Ishikawa (cell line): ENCODE measurements at regions not wholly inside any gene's neighbourhood (a gene's known extent, or its start where the extent isn't known, plus 50 kb on each side); places are given as distances from the start of the nearest gene placed in this dataset.

Experiments
- CREB1 ChIP-seq: IDR thresholded peaks from 2 replicates; pipeline ENCODE4 v1.6.1; 2012; ENCODE audit warnings: low read depth
- EGR1 ChIP-seq: IDR thresholded peaks from 2 replicates; pipeline ENCODE4 v1.6.1; 2012
- EP300 ChIP-seq: IDR thresholded peaks from 2 replicates; pipeline ENCODE4 v1.6.1; 2012; ENCODE audit warnings: borderline replicate concordance
- NFIC ChIP-seq: IDR thresholded peaks from 2 replicates; pipeline ENCODE4 v1.6.1; 2012
- RAD21 ChIP-seq: IDR thresholded peaks from 2 replicates; pipeline ENCODE4 v1.6.1; 2012; ENCODE audit warnings: low read depth
- TAF1 ChIP-seq: IDR thresholded peaks from 2 replicates; pipeline ENCODE4 v1.6.1; 2012; ENCODE audit warnings: low read depth, mild to moderate bottlenecking
- TEAD4 ChIP-seq: IDR thresholded peaks from 2 replicates; pipeline ENCODE4 v1.6.1; 2012
- TF ChIP-seq, protein P1 (sequence below): IDR thresholded peaks from 2 replicates; pipeline ENCODE4 v1.6.1; 2012
- TF ChIP-seq, protein P2 (sequence below): IDR thresholded peaks from 2 replicates; pipeline ENCODE4 v1.6.1; 2012
- TF ChIP-seq, protein P3 (sequence below): IDR thresholded peaks from 2 replicates; pipeline ENCODE4 v1.6.1; 2012; ENCODE audit warnings: low read depth, mild to moderate bottlenecking

DNA sequence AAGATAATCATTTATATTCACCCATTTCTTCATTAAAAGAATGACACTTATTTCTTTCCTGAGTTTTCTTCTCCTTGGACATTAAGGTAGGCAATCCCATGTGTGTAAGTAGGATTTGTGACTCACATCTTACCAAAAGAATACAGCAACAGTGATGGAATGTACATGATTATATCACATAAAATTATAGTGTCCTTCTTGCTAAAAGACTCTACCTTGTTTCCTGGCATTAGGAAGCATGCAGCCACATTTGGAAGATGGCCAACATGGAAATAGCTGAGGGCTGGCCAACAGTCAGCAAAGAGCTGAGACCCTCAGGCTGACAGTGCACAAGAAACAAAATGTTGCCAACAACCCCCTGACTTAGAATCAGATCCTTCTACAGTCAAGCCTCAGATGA is 327.9 kb upstream of the MARCKS start:
- no peak for TF ChIP-seq RAD21
- TF ChIP-seq, protein P1, sequence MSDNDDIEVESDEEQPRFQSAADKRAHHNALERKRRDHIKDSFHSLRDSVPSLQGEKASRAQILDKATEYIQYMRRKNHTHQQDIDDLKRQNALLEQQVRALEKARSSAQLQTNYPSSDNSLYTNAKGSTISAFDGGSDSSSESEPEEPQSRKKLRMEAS = no peak
- no peak for TF ChIP-seq EGR1
- TF ChIP-seq, protein P2, sequence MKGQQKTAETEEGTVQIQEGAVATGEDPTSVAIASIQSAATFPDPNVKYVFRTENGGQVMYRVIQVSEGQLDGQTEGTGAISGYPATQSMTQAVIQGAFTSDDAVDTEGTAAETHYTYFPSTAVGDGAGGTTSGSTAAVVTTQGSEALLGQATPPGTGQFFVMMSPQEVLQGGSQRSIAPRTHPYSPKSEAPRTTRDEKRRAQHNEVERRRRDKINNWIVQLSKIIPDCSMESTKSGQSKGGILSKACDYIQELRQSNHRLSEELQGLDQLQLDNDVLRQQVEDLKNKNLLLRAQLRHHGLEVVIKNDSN = no peak
- no peak for TF ChIP-seq EP300
- TF ChIP-seq TEAD4 = no peak
- no peak for TF ChIP-seq TAF1
- TF ChIP-seq CREB1 = no peak
- TF ChIP-seq, protein P3, sequence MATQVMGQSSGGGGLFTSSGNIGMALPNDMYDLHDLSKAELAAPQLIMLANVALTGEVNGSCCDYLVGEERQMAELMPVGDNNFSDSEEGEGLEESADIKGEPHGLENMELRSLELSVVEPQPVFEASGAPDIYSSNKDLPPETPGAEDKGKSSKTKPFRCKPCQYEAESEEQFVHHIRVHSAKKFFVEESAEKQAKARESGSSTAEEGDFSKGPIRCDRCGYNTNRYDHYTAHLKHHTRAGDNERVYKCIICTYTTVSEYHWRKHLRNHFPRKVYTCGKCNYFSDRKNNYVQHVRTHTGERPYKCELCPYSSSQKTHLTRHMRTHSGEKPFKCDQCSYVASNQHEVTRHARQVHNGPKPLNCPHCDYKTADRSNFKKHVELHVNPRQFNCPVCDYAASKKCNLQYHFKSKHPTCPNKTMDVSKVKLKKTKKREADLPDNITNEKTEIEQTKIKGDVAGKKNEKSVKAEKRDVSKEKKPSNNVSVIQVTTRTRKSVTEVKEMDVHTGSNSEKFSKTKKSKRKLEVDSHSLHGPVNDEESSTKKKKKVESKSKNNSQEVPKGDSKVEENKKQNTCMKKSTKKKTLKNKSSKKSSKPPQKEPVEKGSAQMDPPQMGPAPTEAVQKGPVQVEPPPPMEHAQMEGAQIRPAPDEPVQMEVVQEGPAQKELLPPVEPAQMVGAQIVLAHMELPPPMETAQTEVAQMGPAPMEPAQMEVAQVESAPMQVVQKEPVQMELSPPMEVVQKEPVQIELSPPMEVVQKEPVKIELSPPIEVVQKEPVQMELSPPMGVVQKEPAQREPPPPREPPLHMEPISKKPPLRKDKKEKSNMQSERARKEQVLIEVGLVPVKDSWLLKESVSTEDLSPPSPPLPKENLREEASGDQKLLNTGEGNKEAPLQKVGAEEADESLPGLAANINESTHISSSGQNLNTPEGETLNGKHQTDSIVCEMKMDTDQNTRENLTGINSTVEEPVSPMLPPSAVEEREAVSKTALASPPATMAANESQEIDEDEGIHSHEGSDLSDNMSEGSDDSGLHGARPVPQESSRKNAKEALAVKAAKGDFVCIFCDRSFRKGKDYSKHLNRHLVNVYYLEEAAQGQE = no peak
- TF ChIP-seq NFIC = no peak
